ENCODE measurements at regions not wholly inside any gene's neighbourhood (a gene's known extent, or its start where the extent isn't known, plus 50 kb on each side); places are given as distances from the start of the nearest gene placed in this dataset.

DNA sequence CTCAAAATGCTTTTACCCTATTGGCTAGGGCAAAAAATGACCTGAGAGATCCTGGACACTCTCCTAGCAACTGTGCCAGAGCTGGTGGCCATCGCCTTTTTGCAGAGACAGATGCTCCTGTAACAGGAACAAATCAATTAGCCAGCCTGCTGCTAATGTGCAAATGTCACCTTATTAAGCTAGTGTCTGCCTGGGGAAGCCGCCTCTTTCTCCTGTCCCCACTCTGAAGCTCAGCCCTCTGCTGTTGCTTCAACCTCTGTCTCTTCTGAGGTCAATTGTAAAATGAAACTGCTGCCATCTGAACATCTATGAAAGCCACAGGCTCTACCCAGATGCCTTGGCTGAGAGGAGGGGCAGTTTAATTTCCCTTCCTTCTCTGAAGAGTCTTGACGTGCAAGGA lies 85.5 kb upstream of the CACNA1E start:
- no peak for TF ChIP-seq POLR2A (IDR thresholded peaks at IDR 0.05; ENCODE audit: borderline replicate concordance, extremely low read depth, insufficient read depth, insufficient read length)

GRCh38 chr1:181398544-181398943 lies 84.8 kb upstream of the CACNA1E start:
- BruUV-seq (replicated peaks): no TSS peak
- Histone ChIP-seq H3K27me3 (ENCODE audit: insufficient read depth, low read length) (no peaks in the 10 kb centered on the region; the same call in none of the 2 replicates), H3K9ac (ENCODE audit: low read length) (no peak overlapping the region), H3K4me1 (ENCODE audit: control insufficient read depth in 1 of 2, insufficient read depth in 2 of 2, low read length in 2 of 2) (no peaks in the 10 kb centered on the region), H3K36me3 (ENCODE audit: control insufficient read depth in 1 of 2, insufficient read depth in 2 of 2, low read length in 2 of 2) (no peaks in the 10 kb centered on the region), H3K9me2 (ENCODE audit: insufficient read depth) (no peaks in the 10 kb centered on the region), H3K9me3 (ENCODE audit: control insufficient read depth in 1 of 2, insufficient read depth in 1 of 2, low read depth in 1 of 2, low read length in 2 of 2) (no peaks in the 10 kb centered on the region), H3K4me2 (ENCODE audit: low read length) (no peak overlapping the region), H3K27ac (ENCODE audit: low read depth, low read length) (no peak overlapping the region), H2AFZ (ENCODE audit: low read depth, low read length, poor library complexity, severe bottlenecking) (no peak overlapping the region), H3K4me3 (replicated peaks in 1 of 2; ENCODE audit: low read depth in 1 of 2, low read length in 2 of 2) (no peak overlapping the region), H3K79me2 (ENCODE audit: insufficient read depth, low read length) (no peaks in the 10 kb centered on the region), H4K20me1 (ENCODE audit: insufficient read depth) (no peaks in the 10 kb centered on the region)
- ChIA-PET RAD21 (ENCODE audit: low non-redundant PET in 1 of 2, low total read pairs in 2 of 2, uncharacterized antibody in 2 of 2, unreplicated experiment in 2 of 2) (no interaction called here), POLR2A (no interaction called here), CTCF (interaction anchor here (1.5 kb wide), 1 partner anchor 26 kb away, joined by 5 read pairs; no protein-coding TSS in a partner anchor)
- no peak for DNase-seq (ENCODE audit: low read depth, low spot score)
- TF ChIP-seq ZFX (IDR thresholded peaks at IDR 0.05): no peak
- no peak for TF ChIP-seq CBX3 (IDR thresholded peaks at IDR 0.05; ENCODE audit: low read depth)
- TF ChIP-seq CEBPB (IDR thresholded peaks at IDR 0.05; ENCODE audit: low read depth): no peak
- TF ChIP-seq ZNF274 (IDR thresholded peaks at IDR 0.05; ENCODE audit: low read depth, low read length): no peak
- TF ChIP-seq SP1 (IDR thresholded peaks at IDR 0.05; ENCODE audit: low read depth): no peak
- TF ChIP-seq POLR2AphosphoS5 (IDR thresholded peaks at IDR 0.05; ENCODE audit: low read depth, low read length): no peak
- TF ChIP-seq, protein P1, sequence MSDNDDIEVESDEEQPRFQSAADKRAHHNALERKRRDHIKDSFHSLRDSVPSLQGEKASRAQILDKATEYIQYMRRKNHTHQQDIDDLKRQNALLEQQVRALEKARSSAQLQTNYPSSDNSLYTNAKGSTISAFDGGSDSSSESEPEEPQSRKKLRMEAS (IDR thresholded peaks at IDR 0.05): no peak
- TF ChIP-seq YY1 (IDR thresholded peaks at IDR 0.05; ENCODE audit: extremely low read depth, insufficient replicate concordance, low read depth, low read length): no peak
- TF ChIP-seq JUND (IDR thresholded peaks at IDR 0.05): no peak
- TF ChIP-seq, protein P2, sequence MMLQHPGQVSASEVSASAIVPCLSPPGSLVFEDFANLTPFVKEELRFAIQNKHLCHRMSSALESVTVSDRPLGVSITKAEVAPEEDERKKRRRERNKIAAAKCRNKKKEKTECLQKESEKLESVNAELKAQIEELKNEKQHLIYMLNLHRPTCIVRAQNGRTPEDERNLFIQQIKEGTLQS (IDR thresholded peaks at IDR 0.05): no peak
- no peak for TF ChIP-seq POLR2A (IDR thresholded peaks at IDR 0.05; ENCODE audit: borderline replicate concordance, extremely low read depth, insufficient read depth, insufficient read length)
- no peak for TF ChIP-seq EGR1 (IDR thresholded peaks at IDR 0.05; ENCODE audit: low read depth)
- intact Hi-C loops (cut with micrococcal nuclease): no loop called here
- no peak for ATAC-seq

More for the DNA sequence above, 85.5 kb upstream of the CACNA1E start:
- ATAC-seq (no peak), DNase-seq (ENCODE audit: low read depth, low spot score) (no peak)
- Histone ChIP-seq H3K9ac (ENCODE audit: low read length) (no peak overlapping the region), H4K20me1 (ENCODE audit: insufficient read depth) (no peaks in the 10 kb centered on the region), H2AFZ (ENCODE audit: low read depth, low read length, poor library complexity, severe bottlenecking) (no peak overlapping the region), H3K79me2 (ENCODE audit: insufficient read depth, low read length) (no peaks in the 10 kb centered on the region), H3K36me3 (ENCODE audit: control insufficient read depth in 1 of 2, insufficient read depth in 2 of 2, low read length in 2 of 2) (no peaks in the 10 kb centered on the region), H3K9me3 (ENCODE audit: control insufficient read depth in 1 of 2, insufficient read depth in 1 of 2, low read depth in 1 of 2, low read length in 2 of 2) (no peaks in the 10 kb centered on the region), H3K4me1 (ENCODE audit: control insufficient read depth in 1 of 2, insufficient read depth in 2 of 2, low read length in 2 of 2) (no peaks in the 10 kb centered on the region), H3K4me2 (ENCODE audit: low read length) (no peak overlapping the region), H3K27me3 (ENCODE audit: insufficient read depth, low read length) (no peaks in the 10 kb centered on the region; the same call in none of the 2 replicates), H3K27ac (ENCODE audit: low read depth, low read length) (no peak overlapping the region), H3K4me3 (replicated peaks in 1 of 2; ENCODE audit: low read depth in 1 of 2, low read length in 2 of 2) (no peak overlapping the region), H3K9me2 (ENCODE audit: insufficient read depth) (no peaks in the 10 kb centered on the region)
- RAD21 ChIA-PET (ENCODE audit: low non-redundant PET in 1 of 2, low total read pairs in 2 of 2, uncharacterized antibody in 2 of 2, unreplicated experiment in 2 of 2): no interaction called here
- no TSS peak for BruUV-seq (replicated peaks)
- CTCF ChIA-PET: interaction anchor here (1.5 kb wide), 1 partner anchor 27 kb away, joined by 5 read pairs; no protein-coding TSS in a partner anchor
- POLR2A ChIA-PET: no interaction called here
- intact Hi-C loops (cut with micrococcal nuclease): no loop called here
